ENCODE measurements at regions not wholly inside any gene's neighbourhood (a gene's known extent, or its start where the extent isn't known, plus 50 kb on each side); places are given as distances from the start of the nearest gene placed in this dataset.

DNA sequence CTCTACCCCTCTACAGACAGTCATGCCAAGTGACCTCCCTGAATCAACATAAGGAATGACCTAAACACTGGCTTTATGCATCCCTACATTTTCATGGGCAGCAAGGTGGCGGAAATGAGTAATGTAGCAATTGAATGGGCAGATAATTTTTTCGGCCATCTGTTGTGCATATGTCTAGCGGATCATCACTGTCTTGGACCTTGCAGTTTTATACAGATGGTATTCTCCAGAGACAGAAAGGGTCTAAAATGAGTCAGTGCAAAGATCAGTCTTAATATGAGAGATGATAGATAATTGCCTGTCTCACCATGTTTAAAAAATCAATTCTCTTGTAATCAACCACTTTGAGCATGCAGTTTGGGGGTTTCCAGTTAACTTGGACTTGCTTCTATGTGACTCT, 177.3 kb upstream of the DKK2 start:
- no peaks in the 10 kb centered on the region for H4K20me1 ChIP-seq (ENCODE audit: control insufficient read depth, insufficient read depth, low read length, poor library complexity, severe bottlenecking)
- ATAC-seq (ENCODE audit: low read depth) (no peak), DNase-seq (no peak)
- H3K4me3 ChIP-seq (ENCODE audit: control extremely low read depth in 1 of 5, extremely low read depth in 1 of 5, insufficient read depth in 1 of 5, low read depth in 2 of 5, low read length in 4 of 5): no peak overlapping the region
- intact Hi-C loops (cut with micrococcal nuclease): no loop called here
- H3K27me3 ChIP-seq (replicated peaks in 1 of 4; ENCODE audit: control extremely low read depth in 1 of 4, control insufficient read depth in 3 of 4, insufficient read depth in 4 of 4, low read length in 3 of 4): no peaks in the 10 kb centered on the region
- H3K4me2 ChIP-seq (replicated peaks; ENCODE audit: low read depth, low read length, poor library complexity, severe bottlenecking): no peak overlapping the region
- WGBS (ENCODE audit: insufficient coverage): 86% methylated on average over 2 of the region's 3 CpGs
- Mint-ChIP-seq H3K4me1 (no peaks in the 10 kb centered on the region), H3K27ac (no peak overlapping the region), H3K27me3 (no peaks in the 10 kb centered on the region), H3K4me3 (no peak overlapping the region), H3K9me3 (ENCODE audit: insufficient read depth) (no peaks in the 10 kb centered on the region)
- no peak for TF ChIP-seq EZH2 (IDR thresholded peaks at IDR 0.05; ENCODE audit: borderline replicate concordance, insufficient read depth, low read depth, low read length, poor library complexity, severe bottlenecking)
- TF ChIP-seq, protein P1, sequence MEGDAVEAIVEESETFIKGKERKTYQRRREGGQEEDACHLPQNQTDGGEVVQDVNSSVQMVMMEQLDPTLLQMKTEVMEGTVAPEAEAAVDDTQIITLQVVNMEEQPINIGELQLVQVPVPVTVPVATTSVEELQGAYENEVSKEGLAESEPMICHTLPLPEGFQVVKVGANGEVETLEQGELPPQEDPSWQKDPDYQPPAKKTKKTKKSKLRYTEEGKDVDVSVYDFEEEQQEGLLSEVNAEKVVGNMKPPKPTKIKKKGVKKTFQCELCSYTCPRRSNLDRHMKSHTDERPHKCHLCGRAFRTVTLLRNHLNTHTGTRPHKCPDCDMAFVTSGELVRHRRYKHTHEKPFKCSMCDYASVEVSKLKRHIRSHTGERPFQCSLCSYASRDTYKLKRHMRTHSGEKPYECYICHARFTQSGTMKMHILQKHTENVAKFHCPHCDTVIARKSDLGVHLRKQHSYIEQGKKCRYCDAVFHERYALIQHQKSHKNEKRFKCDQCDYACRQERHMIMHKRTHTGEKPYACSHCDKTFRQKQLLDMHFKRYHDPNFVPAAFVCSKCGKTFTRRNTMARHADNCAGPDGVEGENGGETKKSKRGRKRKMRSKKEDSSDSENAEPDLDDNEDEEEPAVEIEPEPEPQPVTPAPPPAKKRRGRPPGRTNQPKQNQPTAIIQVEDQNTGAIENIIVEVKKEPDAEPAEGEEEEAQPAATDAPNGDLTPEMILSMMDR (IDR thresholded peaks at IDR 0.05): no peak
- H3K79me2 ChIP-seq (ENCODE audit: control insufficient read depth, insufficient read depth, low read length): no peaks in the 10 kb centered on the region
- H3K4me1 ChIP-seq (ENCODE audit: control insufficient read depth in 2 of 2, insufficient read depth in 2 of 2, low read length in 2 of 2): no peaks in the 10 kb centered on the region
- no peak overlapping the region for H3K27ac ChIP-seq (ENCODE audit: low read length in 2 of 2)
- peaks cover 0 to 3% (median 0%) of the 10 kb centered on the region in 3 donors for H3K9me3 ChIP-seq (ENCODE audit: control extremely low read depth in 1 of 3, control insufficient read depth in 2 of 3, insufficient read depth in 1 of 3, low read length in 2 of 3)
- H3K36me3 ChIP-seq (replicated peaks in 1 of 2; ENCODE audit: control extremely low read depth in 1 of 2, control insufficient read depth in 1 of 2, extremely low read depth in 1 of 2, insufficient read depth in 2 of 2, low read length in 1 of 2): no peaks in the 10 kb centered on the region
- no peak overlapping the region for H2AFZ ChIP-seq (ENCODE audit: insufficient read depth, low read depth, low read length, poor library complexity, severe bottlenecking)
- ChIA-PET CTCF (no interaction called here), POLR2A (no interaction called here)
- H3K9ac ChIP-seq (ENCODE audit: low read length): no peak overlapping the region

DNA sequence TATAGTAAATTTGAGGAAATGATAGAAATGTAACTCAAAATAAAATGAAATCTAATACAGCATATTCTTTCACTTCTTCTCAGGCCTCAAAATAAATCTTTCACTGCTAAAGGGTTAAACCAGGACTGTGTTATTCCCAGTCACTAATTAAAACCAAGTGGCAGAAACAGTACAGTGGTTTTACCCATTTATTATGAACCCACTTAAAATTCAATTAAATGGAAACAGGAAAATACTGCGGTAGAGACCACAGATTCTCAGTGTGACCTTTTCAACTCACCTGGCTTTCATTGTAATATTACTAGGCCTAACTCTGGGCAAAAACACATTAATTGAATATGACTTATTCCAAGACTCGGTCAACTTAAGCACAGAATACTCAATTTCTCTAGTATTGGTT, 176.5 kb upstream of the DKK2 start:
- intact Hi-C loops (cut with micrococcal nuclease): no loop called here
- Histone ChIP-seq H3K4me2 (replicated peaks; ENCODE audit: low read depth, low read length, poor library complexity, severe bottlenecking) (no peak overlapping the region), H3K4me3 (ENCODE audit: control extremely low read depth in 1 of 5, extremely low read depth in 1 of 5, insufficient read depth in 1 of 5, low read depth in 2 of 5, low read length in 4 of 5) (no peak overlapping the region), H3K4me1 (ENCODE audit: control insufficient read depth in 2 of 2, insufficient read depth in 2 of 2, low read length in 2 of 2) (no peaks in the 10 kb centered on the region), H3K27ac (ENCODE audit: low read length in 2 of 2) (no peak overlapping the region), H3K27me3 (replicated peaks in 1 of 4; ENCODE audit: control extremely low read depth in 1 of 4, control insufficient read depth in 3 of 4, insufficient read depth in 4 of 4, low read length in 3 of 4) (no peaks in the 10 kb centered on the region), H3K9ac (ENCODE audit: low read length) (no peak overlapping the region), H2AFZ (ENCODE audit: insufficient read depth, low read depth, low read length, poor library complexity, severe bottlenecking) (no peak overlapping the region), H4K20me1 (ENCODE audit: control insufficient read depth, insufficient read depth, low read length, poor library complexity, severe bottlenecking) (no peaks in the 10 kb centered on the region), H3K79me2 (ENCODE audit: control insufficient read depth, insufficient read depth, low read length) (no peaks in the 10 kb centered on the region), H3K9me3 (ENCODE audit: control extremely low read depth in 1 of 3, control insufficient read depth in 2 of 3, insufficient read depth in 1 of 3, low read length in 2 of 3) (peaks cover 0 to 3% (median 0%) of the 10 kb centered on the region in 3 donors), H3K36me3 (replicated peaks in 1 of 2; ENCODE audit: control extremely low read depth in 1 of 2, control insufficient read depth in 1 of 2, extremely low read depth in 1 of 2, insufficient read depth in 2 of 2, low read length in 1 of 2) (no peaks in the 10 kb centered on the region)
- no peak for DNase-seq
- H3K27me3 Mint-ChIP-seq: no peaks in the 10 kb centered on the region
- 100% methylated on average over 1 of the region's 2 CpGs for WGBS (ENCODE audit: insufficient coverage)
- H3K27ac Mint-ChIP-seq: no peak overlapping the region
- H3K4me1 Mint-ChIP-seq: no peaks in the 10 kb centered on the region
- no peaks in the 10 kb centered on the region for H3K9me3 Mint-ChIP-seq (ENCODE audit: insufficient read depth)
- CTCF ChIA-PET: no interaction called here
- POLR2A ChIA-PET: no interaction called here
- no peak overlapping the region for H3K4me3 Mint-ChIP-seq
- no peak for ATAC-seq (ENCODE audit: low read depth)
- TF ChIP-seq, protein P1 (IDR thresholded peaks at IDR 0.05): no peak
- TF ChIP-seq EZH2 (IDR thresholded peaks at IDR 0.05; ENCODE audit: borderline replicate concordance, insufficient read depth, low read depth, low read length, poor library complexity, severe bottlenecking): no peak

Measured in B cell (primary cell).